Activated CD4-positive, CD25-positive, alpha-beta regulatory T cell treated with anti-CD3 and anti-CD28 coated beads, Interleukin-2, amount 50 U/mL, for 24 hours (primary cell): ENCODE measurements at regions not wholly inside any gene's neighbourhood (a gene's known extent, or its start where the extent isn't known, plus 50 kb on each side); places are given as distances from the start of the nearest gene placed in this dataset.
"Not testable (repeated sequence)": the region's sequence is repeated elsewhere in the genome, so short reads cannot be mapped to it uniquely, and the experiment has no call there.

Experiments
- ATAC-seq, 2 donors: fragments of 150-1000 bp; cut with Tn5 transposase; one replicate each; pipeline ENCODE4 v1.10.0; 2021; ENCODE audit warnings: mild to moderate bottlenecking in 1 of 2, moderate library complexity in 1 of 2

DNA sequence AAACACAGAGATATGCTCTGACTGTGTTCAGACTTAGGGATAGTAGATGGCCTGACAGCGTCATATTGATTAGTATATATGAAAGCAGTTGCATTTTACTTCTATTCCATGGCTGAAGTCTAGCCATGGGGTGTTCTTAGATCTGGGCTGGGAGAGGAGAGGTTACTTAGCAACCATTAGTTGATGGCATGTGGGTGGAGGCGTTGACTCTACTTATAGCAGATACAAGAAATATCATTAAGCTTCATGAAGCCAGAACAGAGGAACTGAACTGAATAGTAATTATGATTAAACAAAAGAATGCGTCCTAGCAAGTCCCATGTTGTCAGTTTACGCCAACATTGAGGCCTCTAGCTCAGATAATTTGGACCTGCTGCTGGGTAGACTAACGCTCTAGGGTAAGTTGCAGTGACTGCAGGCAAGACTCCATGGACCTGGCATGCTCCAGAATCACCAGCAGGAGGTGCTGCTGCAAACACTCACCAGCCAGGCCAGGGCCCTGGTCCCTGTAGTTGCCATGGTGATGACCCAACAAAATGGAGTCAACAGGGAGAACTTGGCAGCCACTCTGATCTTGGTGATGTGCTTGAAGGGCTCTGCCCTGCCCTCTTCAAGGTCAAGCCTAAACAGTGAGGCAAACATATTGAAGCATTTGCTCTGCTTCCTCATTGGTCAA is 477.3 kb downstream of the PREX1 start:
- no peak for ATAC-seq

DNA sequence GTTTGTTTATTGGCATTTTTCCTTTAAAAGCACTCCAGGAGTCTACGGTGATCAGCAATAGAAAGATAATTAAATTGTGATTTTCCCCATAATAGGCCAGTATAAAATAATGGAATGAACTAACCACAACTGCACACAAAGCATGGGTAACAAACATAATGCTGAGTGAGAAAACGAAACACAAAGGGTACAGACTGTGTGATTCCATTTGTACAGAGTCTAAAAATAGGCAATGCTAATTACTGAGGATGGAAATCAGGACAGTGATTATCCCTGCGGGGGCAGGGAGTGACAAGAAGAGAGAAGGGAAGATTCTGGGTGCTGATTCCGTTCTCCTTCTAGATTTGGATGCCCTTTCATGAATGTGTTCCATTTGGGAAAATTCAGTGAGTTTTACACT is 478.1 kb downstream of the PREX1 start:
- no peak for ATAC-seq

DNA sequence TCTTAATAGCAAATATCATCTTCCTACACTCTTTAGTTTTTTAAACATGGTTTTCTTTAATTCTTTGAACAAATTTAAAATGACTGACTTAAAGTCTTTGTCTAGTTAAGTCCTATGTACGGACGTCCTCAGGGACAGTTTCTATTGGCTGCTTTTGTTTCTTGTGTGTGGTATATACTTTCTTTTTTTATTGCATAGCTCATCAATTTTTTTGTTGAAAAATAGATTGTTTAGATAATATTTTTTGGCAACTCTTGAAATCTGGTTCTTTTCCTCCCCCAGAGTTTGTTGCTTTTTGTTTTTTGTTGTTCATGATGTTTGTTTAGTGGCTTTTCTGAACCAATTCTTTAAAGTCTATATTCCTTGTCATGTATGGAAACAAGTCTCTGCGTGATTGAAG is 479.8 kb downstream of the PREX1 start:
- no peak for ATAC-seq

DNA sequence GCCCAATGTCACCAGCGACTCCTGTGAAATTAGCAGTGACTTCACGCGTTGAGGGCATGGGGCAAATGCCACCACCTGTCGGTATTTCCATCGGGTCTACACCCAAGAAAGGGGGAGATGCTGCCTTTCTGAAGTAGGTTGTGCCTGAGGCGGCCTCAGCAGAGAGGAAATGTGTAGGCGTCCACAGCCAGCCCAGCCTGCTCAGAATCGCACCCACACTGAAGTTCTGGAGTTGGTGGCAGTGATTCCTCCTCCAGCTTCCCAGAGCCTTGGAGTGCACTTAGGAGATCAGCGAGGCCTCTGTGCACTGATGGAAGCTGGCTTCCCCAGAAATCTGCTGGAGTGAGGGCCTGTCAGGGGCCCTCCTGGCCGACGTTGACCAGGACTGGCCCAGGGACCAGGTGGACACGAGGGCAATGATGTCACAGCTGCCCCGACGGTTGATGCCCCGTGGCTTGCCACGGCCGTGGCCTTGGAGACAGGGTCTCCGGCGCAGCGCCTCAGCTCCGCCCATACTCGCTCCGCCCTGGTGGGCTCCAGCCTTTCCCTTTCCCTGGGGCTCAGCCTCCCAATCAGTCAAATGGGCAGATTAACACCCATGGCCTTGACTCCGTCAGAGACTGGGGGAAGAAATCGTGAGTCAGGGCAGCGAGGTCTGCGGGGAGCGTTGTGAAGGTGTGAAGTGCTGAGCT is 484.8 kb downstream of the PREX1 start:
- ATAC-seq = no peak

- ATAC-seq = no peak
These were observed 486.9 kb downstream of the PREX1 start for GRCh38 chr20:48340883-48341281.

- ATAC-seq = no peak
These were observed 487.6 kb downstream of the PREX1 start for GRCh38 chr20:48339986-48340882.

GRCh38 chr20:48339190-48339985 is 488.4 kb downstream of the PREX1 start:
- ATAC-seq = peak in 1 of 2 donors; percentile 20

DNA sequence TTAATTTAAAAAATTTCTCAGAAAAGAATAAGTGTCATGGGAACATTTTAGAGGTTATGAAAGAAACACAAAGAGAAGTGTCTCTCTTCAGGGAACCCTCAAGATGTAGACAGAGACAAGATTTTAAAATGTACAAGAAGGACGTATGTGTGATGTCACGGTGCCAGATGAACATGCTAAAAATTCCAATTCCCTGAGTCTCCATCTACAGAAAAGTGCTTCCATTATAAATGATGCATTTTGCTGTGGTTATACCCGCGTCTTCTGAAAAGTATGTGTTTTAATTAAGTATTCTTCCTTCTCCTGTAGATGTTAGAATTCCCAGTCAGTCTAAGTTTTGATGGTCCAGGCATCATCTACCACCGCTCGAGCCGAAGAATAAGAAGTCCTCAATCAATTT is 489.1 kb downstream of the PREX1 start:
- ATAC-seq = no peak

DNA sequence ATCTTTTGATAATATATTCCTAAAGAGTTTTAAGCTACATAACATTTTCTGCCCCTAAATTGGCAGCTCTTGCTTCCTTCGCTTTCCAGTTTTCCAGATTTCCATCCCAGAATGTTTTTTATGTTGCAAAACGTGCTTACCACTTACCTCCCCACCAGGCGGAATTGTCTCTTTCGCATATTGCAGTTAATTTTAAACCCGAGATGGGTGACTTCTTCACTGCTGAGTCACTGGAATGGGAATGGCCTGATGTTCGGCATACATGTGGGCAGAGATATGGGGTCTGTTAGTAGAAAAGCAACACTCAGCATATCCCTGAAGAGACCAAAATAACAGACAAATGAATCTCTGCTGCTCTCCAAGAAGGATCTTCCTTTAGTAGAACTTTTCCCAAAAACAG is 491.2 kb downstream of the PREX1 start:
- no peak for ATAC-seq

- ATAC-seq = no peak
These were observed 492.3 kb downstream of the PREX1 start for GRCh38 chr20:48335308-48336050.

GRCh38 chr20:48333707-48334106 is 494.1 kb downstream of the PREX1 start:
- ATAC-seq = no peak

- ATAC-seq = no peak
These were observed 495.2 kb downstream of the PREX1 start for GRCh38 chr20:48332555-48332954.

DNA sequence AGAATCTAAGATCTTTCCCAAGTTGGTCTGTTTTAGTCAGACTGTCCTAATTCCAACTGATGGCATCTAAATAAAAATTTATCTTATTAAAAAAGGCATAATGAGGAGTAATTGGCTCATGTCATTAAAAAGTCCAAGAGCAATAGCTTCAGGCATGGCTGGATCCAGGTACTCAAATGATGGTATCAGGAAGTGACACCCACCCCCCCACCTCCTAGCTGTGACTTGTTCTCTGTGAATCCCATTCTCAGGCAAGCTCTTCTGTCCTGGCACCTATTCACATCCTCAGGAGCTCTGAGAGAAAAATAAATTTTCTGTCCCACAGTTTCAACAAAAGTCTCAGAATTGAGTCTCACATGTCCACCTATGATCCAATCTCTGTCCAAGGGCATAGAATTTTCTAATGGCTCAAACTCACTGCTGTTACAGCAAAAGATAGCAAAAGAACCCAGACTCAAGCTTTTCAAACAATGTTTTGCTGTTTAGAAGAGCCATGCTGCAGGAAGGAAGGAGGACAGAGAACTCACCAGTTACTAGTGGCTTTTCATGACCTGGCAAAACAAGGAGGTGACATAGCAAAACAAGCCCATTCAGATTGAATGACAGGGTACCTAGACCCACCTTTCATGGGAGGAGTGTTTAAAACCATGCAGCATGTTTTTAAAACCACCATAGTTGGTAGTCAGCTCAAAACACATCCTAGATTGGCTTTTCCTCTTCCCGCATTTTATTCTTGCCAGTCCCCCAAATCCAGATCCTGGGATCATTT is 496.1 kb downstream of the PREX1 start:
- no peak for ATAC-seq

DNA sequence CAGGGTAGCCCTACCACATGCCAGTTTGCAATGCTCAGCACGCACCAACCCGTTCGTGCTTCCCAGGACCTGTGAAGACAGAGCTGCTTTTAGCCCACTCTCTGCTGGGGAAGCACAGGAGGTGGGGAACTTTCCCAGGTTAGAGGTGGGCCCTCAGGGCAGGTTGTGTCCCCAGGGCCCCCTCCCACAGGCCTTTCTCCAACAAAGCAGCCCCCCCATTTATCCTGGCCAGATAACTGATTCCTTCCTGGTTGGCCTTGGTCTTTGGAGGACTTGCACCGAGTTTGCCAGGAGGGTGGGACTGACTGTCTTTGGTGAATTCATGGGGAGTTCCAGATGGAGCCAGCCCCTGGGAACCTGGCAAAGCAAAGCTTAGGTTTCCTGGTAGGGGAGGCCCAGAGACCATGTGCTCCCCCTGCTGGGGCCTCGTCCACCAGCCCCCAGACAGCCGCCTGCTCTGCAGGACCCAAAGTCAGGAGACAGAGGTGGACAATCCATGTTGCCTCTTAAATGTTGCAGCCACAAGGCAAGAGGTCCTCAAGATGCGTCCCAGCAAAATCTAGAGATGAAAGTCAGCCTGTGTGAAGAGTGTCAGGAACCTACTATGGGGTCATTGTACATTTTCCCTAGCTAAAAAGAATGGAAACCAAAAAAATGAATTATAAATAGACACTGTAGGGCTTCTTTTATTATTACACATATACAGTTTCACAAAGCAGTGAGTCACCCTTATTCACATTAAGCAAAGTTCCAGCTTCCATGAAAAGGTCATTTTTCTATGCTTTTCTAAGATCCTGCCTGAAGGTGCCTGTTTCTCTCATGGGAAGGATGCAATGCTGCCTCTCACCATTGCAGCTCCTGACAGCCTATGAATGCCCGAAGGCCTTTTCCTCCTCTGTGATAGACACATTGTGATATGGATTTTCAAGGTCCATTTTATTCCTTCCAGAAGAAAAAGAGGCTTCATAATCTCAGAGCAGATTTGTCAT is 497.8 kb downstream of the PREX1 start:
- no peak for ATAC-seq

- ATAC-seq = no peak
These were observed 498.7 kb downstream of the PREX1 start for GRCh38 chr20:48329031-48329615.

GRCh38 chr20:48327848-48328247 is 500.0 kb downstream of the PREX1 start:
- not testable (repeated sequence) for ATAC-seq

DNA sequence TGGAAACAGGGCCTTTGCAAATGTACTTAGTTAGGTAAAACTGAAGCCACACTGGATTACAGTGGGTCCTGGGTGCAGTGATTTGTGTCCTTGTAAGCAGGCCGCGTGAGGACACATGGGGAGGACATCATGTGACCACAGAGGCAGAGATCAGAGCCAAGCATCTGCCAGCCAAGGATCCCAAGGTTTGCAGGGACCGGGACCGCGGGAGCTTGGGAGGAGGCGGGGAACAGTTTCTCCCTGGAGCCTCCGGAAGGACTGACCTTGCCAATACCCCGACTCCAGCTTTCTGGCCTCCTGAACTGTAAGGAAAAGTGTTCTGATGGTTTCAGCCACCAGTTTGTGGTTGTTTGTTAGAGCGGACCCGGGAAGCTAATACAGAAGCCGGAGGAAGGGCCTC is 500.9 kb downstream of the PREX1 start:
- no peak for ATAC-seq

GRCh38 chr20:48326434-48326691 is 501.4 kb downstream of the PREX1 start:
- no peak for ATAC-seq

DNA sequence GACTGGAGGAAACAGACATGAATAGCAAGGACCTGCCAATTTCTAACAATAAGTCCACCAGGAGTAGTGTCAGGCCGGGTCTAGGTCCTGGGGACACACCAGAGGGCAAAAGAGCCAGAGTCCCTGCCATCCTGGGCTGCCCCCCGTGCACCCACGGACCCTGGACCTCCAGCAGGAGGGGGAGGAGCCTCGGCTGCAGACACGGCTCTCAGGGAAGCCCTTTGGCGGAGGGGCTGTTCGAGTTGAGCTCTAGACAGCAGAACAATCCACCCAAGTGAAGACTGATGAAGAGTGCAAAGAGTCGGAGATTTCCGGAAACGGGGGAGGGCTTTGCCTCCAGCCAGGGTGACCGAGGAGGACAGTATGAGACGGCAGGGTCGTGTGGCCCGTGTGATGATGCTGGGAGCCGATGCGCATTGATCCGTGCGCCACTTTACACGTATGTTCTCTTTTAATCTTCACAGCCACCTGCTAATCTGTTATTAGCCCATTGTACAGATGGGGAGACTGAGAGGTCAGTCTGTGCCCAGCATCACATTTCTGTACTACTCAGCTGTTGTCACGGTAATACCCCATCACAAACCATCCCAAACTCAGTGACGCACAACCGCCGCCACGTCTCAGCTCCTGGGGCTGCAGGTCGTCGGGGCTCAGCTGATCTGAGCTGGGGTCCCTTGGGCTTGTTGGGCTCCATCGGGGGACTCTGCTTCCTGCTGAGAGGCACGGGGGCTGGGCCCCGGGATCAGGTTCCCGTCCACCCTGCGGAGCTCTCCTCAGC is 502.0 kb downstream of the PREX1 start:
- ATAC-seq = no peak
